MM.1S (cell line): ENCODE measurements at regions not wholly inside any gene's neighbourhood (a gene's known extent, or its start where the extent isn't known, plus 50 kb on each side); places are given as distances from the start of the nearest gene placed in this dataset.

Experiments used
- EZH2 ChIP-seq: fragments of 300-600 bp; sonication (generic); optimal IDR thresholded peaks from 2 replicates; pipeline ENCODE3; 2017; ENCODE audit warnings: low read depth, mild to moderate bottlenecking, antibody characterized with exemption, low read length, mixed read lengths
- TF ChIP-seq, protein P1 (sequence below): fragments of 300-600 bp; sonication (generic); IDR thresholded peaks from 2 replicates; pipeline ENCODE4 v1.5.1; 2016; ENCODE audit warnings: antibody characterized with exemption, low read length, mixed read lengths

DNA sequence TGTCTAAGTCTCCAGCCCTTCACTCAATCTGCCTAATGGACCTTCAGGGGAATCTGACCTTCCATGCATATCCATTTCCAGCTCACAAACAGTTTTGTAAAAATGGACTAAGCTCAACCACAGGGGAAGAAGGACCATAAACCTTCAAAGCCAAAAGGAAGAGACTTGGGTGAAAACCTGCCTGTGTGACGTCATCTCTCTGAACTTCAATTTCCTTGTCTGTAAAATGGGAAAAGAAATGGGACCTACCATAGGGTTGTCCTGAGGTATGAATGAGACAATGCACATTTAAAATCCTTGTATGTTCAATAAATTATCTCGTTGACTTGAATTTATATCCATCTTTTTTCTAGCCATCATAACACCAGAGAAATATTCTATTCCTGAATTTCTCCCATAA, 370.7 kb downstream of the INSC start:
- TF ChIP-seq, protein P1, sequence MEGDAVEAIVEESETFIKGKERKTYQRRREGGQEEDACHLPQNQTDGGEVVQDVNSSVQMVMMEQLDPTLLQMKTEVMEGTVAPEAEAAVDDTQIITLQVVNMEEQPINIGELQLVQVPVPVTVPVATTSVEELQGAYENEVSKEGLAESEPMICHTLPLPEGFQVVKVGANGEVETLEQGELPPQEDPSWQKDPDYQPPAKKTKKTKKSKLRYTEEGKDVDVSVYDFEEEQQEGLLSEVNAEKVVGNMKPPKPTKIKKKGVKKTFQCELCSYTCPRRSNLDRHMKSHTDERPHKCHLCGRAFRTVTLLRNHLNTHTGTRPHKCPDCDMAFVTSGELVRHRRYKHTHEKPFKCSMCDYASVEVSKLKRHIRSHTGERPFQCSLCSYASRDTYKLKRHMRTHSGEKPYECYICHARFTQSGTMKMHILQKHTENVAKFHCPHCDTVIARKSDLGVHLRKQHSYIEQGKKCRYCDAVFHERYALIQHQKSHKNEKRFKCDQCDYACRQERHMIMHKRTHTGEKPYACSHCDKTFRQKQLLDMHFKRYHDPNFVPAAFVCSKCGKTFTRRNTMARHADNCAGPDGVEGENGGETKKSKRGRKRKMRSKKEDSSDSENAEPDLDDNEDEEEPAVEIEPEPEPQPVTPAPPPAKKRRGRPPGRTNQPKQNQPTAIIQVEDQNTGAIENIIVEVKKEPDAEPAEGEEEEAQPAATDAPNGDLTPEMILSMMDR: no peak
- TF ChIP-seq EZH2: no peak
